AG09319 (cell line): ENCODE measurements at regions not wholly inside any gene's neighbourhood (a gene's known extent, or its start where the extent isn't known, plus 50 kb on each side); places are given as distances from the start of the nearest gene placed in this dataset.

Source experiments
- DNase-seq: peaks from one replicate; pipeline ENCODE4 v3.0.0-alpha.2; 2010; ENCODE audit warnings: low read depth; ENCODE audit errors: extremely low read depth
- CTCF ChIP-seq: IDR thresholded peaks from 2 replicates; pipeline ENCODE4 v1.5.1; 2011; ENCODE audit warnings: low read depth, mild to moderate bottlenecking, inconsistent platforms, low read length, moderate library complexity

DNA sequence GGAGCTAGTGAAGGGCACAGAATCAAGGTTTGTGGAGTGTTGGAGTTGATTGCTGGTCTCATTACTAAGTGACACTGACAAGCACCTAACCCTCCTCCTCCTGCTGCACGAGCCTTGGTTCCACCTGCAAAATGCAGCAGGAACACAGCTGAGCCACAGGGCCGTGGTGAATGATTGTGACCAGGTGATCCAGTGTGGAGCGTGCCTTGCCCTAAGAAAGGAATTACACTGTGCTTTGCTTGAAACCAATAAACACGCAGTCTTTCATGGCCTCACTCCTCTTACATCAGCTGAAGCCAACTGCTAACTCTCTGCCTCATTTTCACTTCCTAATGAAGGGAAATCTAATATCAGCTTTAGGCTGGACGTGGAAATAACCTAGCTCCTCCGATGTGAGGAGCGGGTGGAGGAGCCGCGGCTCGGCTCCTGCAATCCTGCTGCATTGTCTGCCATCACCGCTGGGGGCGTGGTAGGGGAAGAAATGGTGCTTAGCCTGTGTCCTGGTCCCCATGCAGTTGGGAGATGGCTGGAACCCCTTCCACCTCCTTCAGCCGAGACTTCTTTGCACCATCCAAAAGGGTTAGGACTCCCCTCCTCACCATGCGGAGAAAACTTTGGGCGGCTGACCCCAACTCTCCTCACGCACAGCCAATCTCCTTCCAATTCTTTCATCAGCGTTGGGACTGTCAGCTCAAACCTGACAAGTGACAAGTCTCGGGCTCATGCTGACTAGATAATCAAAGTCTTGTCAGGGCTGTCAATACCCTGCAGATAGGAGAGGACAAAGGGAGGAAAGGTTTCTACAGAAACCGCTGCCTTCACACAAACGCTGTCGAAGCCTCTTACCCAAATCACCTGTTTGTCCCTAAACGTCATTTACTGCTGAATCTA lies 427.9 kb downstream of the ZNF536 start:
- no peak for DNase-seq

DNA sequence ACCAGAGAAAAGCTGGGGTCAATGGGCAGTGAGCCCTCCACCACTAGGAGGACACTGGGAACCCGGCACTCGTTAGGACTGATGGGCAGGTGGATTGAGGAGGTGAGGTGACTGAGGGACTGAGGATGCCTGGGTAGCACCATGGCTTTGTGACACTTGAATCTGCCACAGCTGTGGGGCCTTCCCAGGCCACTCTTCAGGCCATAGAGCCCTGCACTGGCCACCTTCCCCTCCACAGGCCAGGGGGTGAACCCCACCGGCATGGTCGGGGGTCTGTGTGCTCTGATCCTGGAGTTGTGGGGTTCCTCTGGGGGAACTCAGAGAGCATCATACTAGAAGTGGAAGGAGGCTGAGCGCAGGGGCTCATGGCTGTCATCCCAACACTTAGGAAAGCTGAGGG lies 423.5 kb downstream of the ZNF536 start:
- no peak for TF ChIP-seq CTCF
- no peak for DNase-seq

More for the DNA sequence above, 427.9 kb downstream of the ZNF536 start:
- TF ChIP-seq CTCF = peak; percentile 47

GRCh38 chr19:30792561-30793505 lies 420.6 kb downstream of the ZNF536 start:
- DNase-seq = no peak
- no peak for TF ChIP-seq CTCF

- no peak for DNase-seq
- no peak for TF ChIP-seq CTCF
Observed at GRCh38 chr19:30791088-30791487, 418.9 kb downstream of the ZNF536 start.

DNA sequence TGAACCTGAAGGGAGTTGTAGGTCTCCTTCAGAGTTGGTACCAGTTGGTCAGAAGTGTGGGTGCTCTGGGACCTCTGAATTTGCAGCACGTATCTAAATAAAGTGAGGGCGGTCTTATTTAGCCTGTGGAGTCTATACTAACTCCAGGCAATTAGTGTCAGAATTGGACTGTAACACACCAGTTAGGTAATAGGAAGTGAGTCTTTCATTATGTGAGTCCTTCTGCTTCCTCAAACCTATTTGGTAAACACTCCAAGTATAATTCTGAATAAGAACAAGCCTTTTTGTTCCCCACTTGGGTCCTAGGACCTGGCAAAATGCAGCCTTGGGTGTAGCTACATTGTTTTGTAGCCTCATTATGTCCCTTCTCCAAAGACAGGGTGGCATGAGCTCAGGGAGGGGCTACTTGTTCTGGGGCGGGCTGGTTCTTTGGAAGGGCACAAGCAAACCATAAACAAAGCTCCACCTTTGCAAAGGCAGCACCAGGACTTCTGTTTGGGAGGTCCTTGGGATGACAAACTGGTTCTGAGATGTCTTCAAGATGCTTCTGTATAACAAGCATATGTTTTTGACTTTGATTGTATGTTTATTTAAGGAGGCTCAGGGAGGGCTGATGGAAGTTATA lies 418.0 kb downstream of the ZNF536 start:
- TF ChIP-seq CTCF = no peak
- no peak for DNase-seq

DNA sequence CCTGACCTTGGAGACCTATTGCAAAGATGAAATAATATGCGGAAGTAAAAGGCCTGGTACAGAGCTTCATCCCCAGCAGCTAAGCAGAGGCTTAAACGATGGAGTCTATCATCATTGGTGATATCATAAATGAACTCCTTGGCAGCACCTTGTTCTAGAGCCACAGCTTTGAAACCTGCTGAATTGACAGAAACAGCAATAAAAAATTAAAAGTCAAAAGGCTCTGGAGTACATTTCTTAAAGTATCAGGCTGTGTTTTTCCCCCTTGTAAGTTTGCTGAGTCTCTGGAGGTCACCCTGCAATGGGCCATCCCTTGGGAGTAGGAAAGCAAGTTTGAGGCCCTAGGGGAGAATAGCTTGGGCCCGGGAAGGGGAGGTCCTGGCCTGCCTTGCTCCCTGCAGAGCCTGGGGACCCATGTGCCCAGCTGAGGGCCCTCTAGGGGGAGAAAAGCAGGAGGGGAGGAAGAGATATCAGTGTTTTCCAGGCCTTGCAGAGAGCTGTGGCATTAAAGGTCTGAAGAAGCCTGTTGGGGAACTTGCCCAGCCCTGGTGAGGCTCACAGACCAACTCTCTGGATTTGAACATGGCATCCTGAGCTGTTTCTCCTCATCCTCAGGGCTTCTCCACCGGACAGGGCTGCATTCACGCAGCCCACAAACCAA lies 416.1 kb downstream of the ZNF536 start:
- TF ChIP-seq CTCF = no peak
- DNase-seq = no peak
